ENCODE measurements at regions not wholly inside any gene's neighbourhood (a gene's known extent, or its start where the extent isn't known, plus 50 kb on each side); places are given as distances from the start of the nearest gene placed in this dataset.

DNA sequence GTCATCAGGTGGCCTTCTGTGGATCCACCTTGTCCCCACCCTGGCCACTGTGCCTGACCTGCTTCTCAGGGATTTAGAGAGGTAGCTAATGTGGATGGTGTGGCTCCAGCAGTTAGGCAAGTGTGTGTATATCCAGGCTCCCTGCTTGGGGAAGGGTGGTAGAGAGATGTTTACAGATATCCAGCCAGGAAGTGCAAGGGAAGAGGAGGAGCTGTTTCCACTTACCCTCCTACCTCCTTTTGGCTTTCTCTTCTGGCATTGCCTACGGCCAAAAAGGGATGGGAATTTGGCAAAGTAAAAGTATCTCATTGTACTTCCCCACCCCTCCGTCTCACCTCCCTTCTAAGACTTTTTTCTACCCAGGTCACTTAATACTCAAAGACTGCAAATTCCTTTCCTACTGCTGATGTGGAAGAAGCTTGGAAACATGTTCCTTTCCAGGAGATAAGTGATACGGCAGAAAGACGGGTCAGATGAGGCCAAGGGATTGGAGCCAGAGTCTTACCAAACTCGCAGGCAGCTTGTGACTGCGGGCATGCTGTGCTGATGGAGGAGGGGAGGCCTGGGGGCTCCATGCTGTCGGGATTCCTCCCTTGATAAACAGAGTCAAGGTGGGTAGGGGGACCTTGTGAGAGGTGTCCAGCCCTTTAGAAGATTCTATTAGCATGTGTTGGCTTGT, 253.4 kb downstream of the PRL start:
- Mint-ChIP-seq H3K36me3 (peaks cover 0 to 5% of the 10 kb centered on the region in 2 donors), H3K4me3 (no peak overlapping the region), H3K4me1 (no peaks in the 10 kb centered on the region), H3K9me3 (peaks cover 0 to 17% (median 11%) of the 10 kb centered on the region in 7 donors), H3K27me3 (no peaks in the 10 kb centered on the region), H3K27ac (no peak overlapping the region)
- no peak for DNase-seq
- no peak for ATAC-seq (ENCODE audit: low read depth in 2 of 2)

DNA sequence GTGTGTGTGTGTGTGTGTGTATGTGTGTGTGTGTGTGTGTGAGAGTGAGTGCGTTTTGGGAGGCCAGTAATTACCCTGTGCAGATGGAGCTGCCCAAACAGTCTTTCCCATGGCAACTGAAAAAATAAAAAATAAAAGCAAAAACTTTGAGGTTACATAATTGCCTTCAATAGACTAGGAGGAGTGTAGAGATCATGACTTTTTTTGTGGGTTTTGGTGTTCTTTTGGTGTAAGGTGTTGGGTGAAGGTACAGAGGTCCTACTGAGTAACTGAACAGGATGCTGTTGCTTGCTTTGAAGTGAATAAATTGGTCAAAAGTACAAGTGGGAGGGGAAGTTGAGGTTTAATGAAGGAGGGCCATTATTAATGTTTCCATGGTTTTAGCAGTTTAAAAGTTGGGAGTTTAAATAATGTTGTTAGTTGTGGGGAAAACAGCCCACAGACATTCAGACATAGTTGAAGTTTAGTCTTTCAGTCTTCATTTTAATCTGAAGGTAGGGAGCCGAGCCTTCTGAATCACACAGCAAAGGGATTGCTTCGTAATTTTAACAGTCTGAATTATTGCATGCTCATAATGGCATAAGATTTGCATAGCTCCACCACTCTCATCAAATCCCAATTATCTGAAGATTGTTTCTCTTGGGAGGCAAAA, 251.4 kb downstream of the PRL start:
- H3K4me1 Mint-ChIP-seq: no peaks in the 10 kb centered on the region
- peaks cover 0 to 10% (median 5%) of the 10 kb centered on the region in 7 donors for H3K9me3 Mint-ChIP-seq
- H3K36me3 Mint-ChIP-seq: peaks cover 0 to 1% of the 10 kb centered on the region in 2 donors
- no peak overlapping the region for H3K27ac Mint-ChIP-seq
- no peak overlapping the region for H3K4me3 Mint-ChIP-seq
- DNase-seq: no peak
- H3K27me3 Mint-ChIP-seq: no peaks in the 10 kb centered on the region
- no peak for ATAC-seq (ENCODE audit: low read depth in 2 of 2)

DNA sequence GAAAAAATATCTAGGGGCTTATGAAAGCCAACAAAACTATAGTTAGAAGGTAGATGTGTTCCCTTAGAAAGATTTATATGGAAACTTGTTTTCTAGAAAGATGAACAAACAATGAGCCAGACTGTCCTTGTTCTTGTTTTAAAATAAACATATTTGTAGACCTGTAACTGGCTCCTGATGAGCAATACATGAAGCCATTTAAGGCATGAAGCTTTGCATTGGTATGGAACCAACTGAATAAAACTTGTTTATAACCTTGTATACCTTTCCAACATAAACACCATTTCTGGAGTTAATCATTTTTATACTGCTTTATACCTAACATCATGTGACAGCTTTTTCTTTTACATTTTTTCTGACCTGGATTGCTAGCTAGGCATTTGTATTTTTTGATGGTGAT, 247.8 kb downstream of the PRL start:
- ATAC-seq (ENCODE audit: low read depth in 2 of 2): no peak
- no peak for DNase-seq
- H3K4me3 Mint-ChIP-seq: no peak overlapping the region
- H3K27me3 Mint-ChIP-seq: no peaks in the 10 kb centered on the region
- H3K27ac Mint-ChIP-seq: no peak overlapping the region
- H3K9me3 Mint-ChIP-seq: peaks cover 0 to 6% (median 0%) of the 10 kb centered on the region in 7 donors
- H3K36me3 Mint-ChIP-seq: no peaks in the 10 kb centered on the region
- H3K4me1 Mint-ChIP-seq: no peaks in the 10 kb centered on the region

- H3K4me3 Mint-ChIP-seq: no peak overlapping the region
- H3K36me3 Mint-ChIP-seq: no peaks in the 10 kb centered on the region
- no peaks in the 10 kb centered on the region for H3K27me3 Mint-ChIP-seq
- no peak overlapping the region for H3K27ac Mint-ChIP-seq
- DNase-seq: no peak
- peaks cover 0 to 3% (median 0%) of the 10 kb centered on the region in 3 donors for H3K4me1 Mint-ChIP-seq
- ATAC-seq (ENCODE audit: low read depth in 2 of 2): no peak
- H3K9me3 Mint-ChIP-seq: peaks cover 0 to 6% (median 0%) of the 10 kb centered on the region in 7 donors
Measured at GRCh38 chr6:22053391-22053997, 243.3 kb downstream of the PRL start.

DNA sequence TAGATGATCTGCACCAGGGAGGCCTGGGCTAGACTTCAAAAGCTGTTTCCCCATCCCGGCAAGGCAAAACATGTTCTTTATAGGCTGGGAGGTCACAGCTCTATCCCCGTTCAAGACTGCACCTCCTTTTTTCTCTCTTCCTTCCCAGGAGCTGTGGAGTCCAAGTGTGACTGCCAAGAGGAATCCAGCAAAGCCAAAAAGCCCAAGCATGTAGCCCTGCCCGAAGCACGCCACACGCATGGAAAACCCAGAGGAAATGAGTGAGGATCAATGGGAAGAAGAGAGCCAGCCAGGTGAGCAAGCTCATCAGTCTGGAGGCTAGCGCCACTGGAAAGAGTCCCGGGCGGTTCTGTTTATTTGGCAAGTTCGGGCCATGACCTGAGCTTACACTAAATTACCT, 240.4 kb downstream of the PRL start:
- DNase-seq (no peak), ATAC-seq (ENCODE audit: low read depth in 2 of 2) (no peak)
- Mint-ChIP-seq H3K36me3 (no peaks in the 10 kb centered on the region), H3K4me3 (no peak overlapping the region), H3K4me1 (peaks cover 6 to 21% (median 10%) of the 10 kb centered on the region in 3 donors), H3K9me3 (peaks cover 0 to 6% (median 0%) of the 10 kb centered on the region in 7 donors), H3K27ac (no peak overlapping the region), H3K27me3 (no peaks in the 10 kb centered on the region)

DNA sequence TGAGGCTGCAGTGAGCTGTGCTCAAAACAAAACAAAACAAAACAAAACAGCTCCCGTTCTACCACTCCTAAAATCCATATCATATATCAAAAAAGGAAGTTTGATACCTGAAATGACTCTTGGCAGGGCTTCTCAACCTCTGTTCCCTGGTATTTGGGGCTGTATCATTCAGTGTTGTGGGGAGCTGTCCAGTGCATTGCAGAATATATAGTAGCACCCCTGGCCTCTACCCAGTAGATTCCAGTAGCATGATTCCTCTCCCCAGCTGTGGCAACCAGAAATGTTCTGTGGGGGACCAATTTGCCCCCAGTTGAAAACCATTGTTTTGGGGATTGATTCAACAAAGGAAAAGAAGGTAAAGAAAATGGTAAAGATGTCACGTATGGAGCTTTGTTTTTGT, 238.9 kb downstream of the PRL start:
- no peak for ATAC-seq (ENCODE audit: low read depth in 2 of 2)
- no peak overlapping the region for H3K27ac Mint-ChIP-seq

DNA sequence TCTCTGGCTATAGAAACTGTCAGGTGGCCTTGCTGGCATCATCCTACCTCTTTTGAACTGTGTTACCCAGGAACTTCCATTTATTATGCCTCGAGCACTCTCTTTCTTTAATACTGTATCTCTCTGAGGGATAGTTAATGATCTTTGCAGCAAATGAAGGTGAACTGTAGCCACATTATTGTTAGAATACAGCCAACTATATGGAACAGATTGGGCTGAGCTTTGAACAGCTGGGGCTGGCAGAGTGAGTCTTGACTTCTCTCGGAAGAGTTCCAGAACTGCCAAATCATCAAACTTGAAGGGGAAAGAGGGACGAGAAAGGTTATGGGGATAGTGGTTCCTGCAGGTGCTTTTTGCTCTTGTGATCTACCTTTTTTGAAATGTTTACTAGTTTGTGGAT, 237.7 kb downstream of the PRL start:
- no peak for DNase-seq

More for the DNA sequence above, 238.9 kb downstream of the PRL start:
- Mint-ChIP-seq H3K36me3 (no peaks in the 10 kb centered on the region), H3K4me1 (peaks cover 13 to 30% (median 18%) of the 10 kb centered on the region in 3 donors), H3K4me3 (no peak overlapping the region), H3K9me3 (no peaks in the 10 kb centered on the region), H3K27me3 (no peaks in the 10 kb centered on the region)
- DNase-seq: no peak

GRCh38 chr6:22059946-22060345, 236.9 kb downstream of the PRL start:
- Mint-ChIP-seq H3K4me1 (peaks cover 14 to 34% (median 24%) of the 10 kb centered on the region in 3 donors), H3K27ac (no peak overlapping the region), H3K9me3 (no peaks in the 10 kb centered on the region), H3K36me3 (no peaks in the 10 kb centered on the region), H3K27me3 (no peaks in the 10 kb centered on the region), H3K4me3 (no peak overlapping the region)
- ATAC-seq (ENCODE audit: low read depth in 2 of 2) (no peak), DNase-seq (no peak)

More for the DNA sequence above, 237.7 kb downstream of the PRL start:
- H3K27ac Mint-ChIP-seq: peak overlapping the region in 1 of 6 donors; percentile 1
- H3K36me3 Mint-ChIP-seq: no peaks in the 10 kb centered on the region
- H3K4me3 Mint-ChIP-seq: no peak overlapping the region
- H3K4me1 Mint-ChIP-seq: peaks cover 14 to 34% (median 24%) of the 10 kb centered on the region in 3 donors
- no peaks in the 10 kb centered on the region for H3K27me3 Mint-ChIP-seq
- no peaks in the 10 kb centered on the region for H3K9me3 Mint-ChIP-seq
- no peak for ATAC-seq (ENCODE audit: low read depth in 2 of 2)

DNA sequence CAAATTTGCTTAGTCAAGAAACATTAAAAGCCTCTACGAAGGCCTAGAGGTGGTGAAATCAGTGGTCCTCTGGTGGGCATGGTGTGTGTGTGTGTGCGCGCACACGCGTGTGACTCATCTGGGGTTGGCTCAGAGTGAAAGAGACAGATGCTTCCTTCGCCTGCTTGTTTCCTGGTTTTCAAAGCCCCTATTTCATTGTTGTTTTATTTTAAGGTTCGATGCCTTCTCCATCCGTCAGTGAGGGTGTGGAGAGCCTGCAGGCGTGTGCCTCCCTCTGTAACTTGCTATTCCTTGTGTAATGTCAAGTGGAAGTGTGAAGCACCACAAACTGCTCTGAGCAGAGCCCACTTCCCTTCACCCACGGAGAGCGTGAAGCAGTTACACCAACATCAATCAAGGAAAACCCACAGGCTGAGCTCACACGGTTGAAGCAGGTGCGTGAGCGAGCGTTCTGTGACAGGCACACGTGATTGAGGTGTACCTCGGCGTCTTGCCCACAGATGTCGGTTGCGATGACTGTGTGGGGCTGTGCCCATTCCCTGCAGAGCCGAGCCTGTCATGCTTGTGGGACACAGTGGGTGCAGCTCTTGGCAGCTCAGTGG, 233.9 kb downstream of the PRL start:
- H3K9me3 Mint-ChIP-seq: no peaks in the 10 kb centered on the region
- H3K36me3 Mint-ChIP-seq: no peaks in the 10 kb centered on the region
- H3K4me1 Mint-ChIP-seq: peaks cover 14 to 34% (median 24%) of the 10 kb centered on the region in 3 donors
- ATAC-seq (ENCODE audit: low read depth in 2 of 2): peak; percentile 87 to 91
- peak overlapping the region in 5 of 6 donors; percentile 25 to 93 (median 55) for H3K27ac Mint-ChIP-seq
- H3K27me3 Mint-ChIP-seq: no peaks in the 10 kb centered on the region
- DNase-seq: peak; percentile 46
- H3K4me3 Mint-ChIP-seq: peak overlapping the region; percentile 2 to 90 (median 80)

GRCh38 chr6:22064558-22064957, 232.3 kb downstream of the PRL start:
- no peak overlapping the region for H3K27ac Mint-ChIP-seq
- H3K36me3 Mint-ChIP-seq: no peaks in the 10 kb centered on the region
- peaks cover 9 to 24% (median 20%) of the 10 kb centered on the region in 3 donors for H3K4me1 Mint-ChIP-seq
- no peaks in the 10 kb centered on the region for H3K27me3 Mint-ChIP-seq
- no peaks in the 10 kb centered on the region for H3K9me3 Mint-ChIP-seq
- H3K4me3 Mint-ChIP-seq: no peak overlapping the region
- DNase-seq: no peak
- ATAC-seq (ENCODE audit: low read depth in 2 of 2): no peak

DNA sequence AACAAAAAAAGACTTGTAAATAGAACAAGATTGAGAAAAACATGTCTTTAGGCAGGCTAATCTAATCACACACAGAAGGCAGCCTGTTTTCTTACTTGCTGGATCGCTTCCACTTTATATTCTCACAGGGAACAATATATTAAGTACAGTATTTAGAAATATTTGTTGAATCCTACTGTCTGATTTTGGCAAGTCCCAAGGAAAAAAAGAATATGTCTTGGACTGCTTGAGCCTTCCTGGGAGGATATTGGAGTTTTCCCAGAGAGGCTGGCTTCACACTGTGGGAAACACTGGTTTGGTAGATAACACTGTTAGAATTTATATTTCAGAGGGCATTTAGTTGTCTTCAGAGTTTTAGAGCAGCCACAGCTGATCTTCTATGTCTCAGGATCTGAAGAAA, 229.7 kb downstream of the PRL start:
- Mint-ChIP-seq H3K4me1 (peaks cover 4 to 14% (median 12%) of the 10 kb centered on the region in 3 donors), H3K27ac (no peak overlapping the region)

DNA sequence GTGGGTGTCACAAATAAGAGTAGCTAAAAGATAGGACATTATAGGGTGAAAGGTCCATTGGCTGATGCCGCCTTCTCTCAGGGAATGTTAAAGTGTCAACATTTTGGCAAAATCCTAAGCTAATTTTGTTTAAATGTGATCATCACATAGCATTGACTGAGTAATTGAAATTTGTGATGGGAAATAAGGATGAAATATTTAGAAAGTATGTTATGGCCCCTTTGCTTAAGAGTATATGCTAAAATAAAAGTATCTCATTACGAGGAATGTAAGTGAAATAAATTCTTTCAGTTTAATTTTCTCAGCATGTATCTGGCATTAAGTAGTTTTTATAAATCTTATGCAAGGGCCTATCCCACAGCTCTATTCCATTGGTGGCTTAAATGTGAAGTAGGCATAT, 229.2 kb downstream of the PRL start:
- H3K36me3 Mint-ChIP-seq: no peaks in the 10 kb centered on the region
- ATAC-seq (ENCODE audit: low read depth in 2 of 2): no peak
- H3K27me3 Mint-ChIP-seq: no peaks in the 10 kb centered on the region
- H3K27ac Mint-ChIP-seq: no peak overlapping the region
- peaks cover 4 to 10% (median 7%) of the 10 kb centered on the region in 3 donors for H3K4me1 Mint-ChIP-seq
- no peak overlapping the region for H3K4me3 Mint-ChIP-seq
- no peak for DNase-seq
- no peaks in the 10 kb centered on the region for H3K9me3 Mint-ChIP-seq

More for the DNA sequence above, 229.7 kb downstream of the PRL start:
- no peaks in the 10 kb centered on the region for H3K36me3 Mint-ChIP-seq
- ATAC-seq (ENCODE audit: low read depth in 2 of 2) (no peak), DNase-seq (no peak)
- no peaks in the 10 kb centered on the region for H3K27me3 Mint-ChIP-seq
- H3K9me3 Mint-ChIP-seq: no peaks in the 10 kb centered on the region
- H3K4me3 Mint-ChIP-seq: no peak overlapping the region

- Mint-ChIP-seq H3K27me3 (no peaks in the 10 kb centered on the region), H3K9me3 (no peaks in the 10 kb centered on the region), H3K27ac (no peak overlapping the region), H3K4me3 (no peak overlapping the region), H3K4me1 (no peaks in the 10 kb centered on the region), H3K36me3 (no peaks in the 10 kb centered on the region)
- DNase-seq (no peak), ATAC-seq (ENCODE audit: low read depth in 2 of 2) (no peak)
Measured at GRCh38 chr6:22068561-22069305, 228.1 kb downstream of the PRL start.
